ENCODE measurements at regions not wholly inside any gene's neighbourhood (a gene's known extent, or its start where the extent isn't known, plus 50 kb on each side); places are given as distances from the start of the nearest gene placed in this dataset.
"Not testable (repeated sequence)": the region's sequence is repeated elsewhere in the genome, so short reads cannot be mapped to it uniquely, and the experiment has no call there.

GRCh38 chr5:163189023-163189553 is 248.3 kb upstream of the CCNG1 start:
- no peak for DNase-seq

- no peak for DNase-seq
Observed at GRCh38 chr5:163190283-163190682, 247.1 kb upstream of the CCNG1 start.

GRCh38 chr5:163190784-163191183 is 246.6 kb upstream of the CCNG1 start:
- no peak for DNase-seq

GRCh38 chr5:163193886-163194285 is 243.5 kb upstream of the CCNG1 start:
- DNase-seq: no peak

- no peak for DNase-seq
Observed at GRCh38 chr5:163205645-163206044, 231.8 kb upstream of the CCNG1 start.

GRCh38 chr5:163221581-163221980 is 215.8 kb upstream of the CCNG1 start:
- DNase-seq: no peak

- DNase-seq: no peak
Observed at GRCh38 chr5:163222982-163223381, 214.4 kb upstream of the CCNG1 start.

GRCh38 chr5:163244445-163244987 is 192.9 kb upstream of the CCNG1 start:
- DNase-seq: no peak

GRCh38 chr5:163245584-163245983 is 191.8 kb upstream of the CCNG1 start:
- DNase-seq: no peak

- no peak for DNase-seq
Observed at GRCh38 chr5:163248333-163248732, 189.1 kb upstream of the CCNG1 start.

GRCh38 chr5:163248871-163249270 is 188.5 kb upstream of the CCNG1 start:
- no peak for DNase-seq

GRCh38 chr5:163252950-163253349 is 184.4 kb upstream of the CCNG1 start:
- no peak for DNase-seq

- no peak for DNase-seq
Observed at GRCh38 chr5:163259495-163259894, 177.9 kb upstream of the CCNG1 start.

GRCh38 chr5:163260471-163260870 is 176.9 kb upstream of the CCNG1 start:
- no peak for DNase-seq

GRCh38 chr5:163260961-163261360 is 176.4 kb upstream of the CCNG1 start:
- DNase-seq: no peak

GRCh38 chr5:163261647-163262269 is 175.6 kb upstream of the CCNG1 start:
- DNase-seq: no peak

- not testable (repeated sequence) for DNase-seq
Observed at GRCh38 chr5:163266249-163266648, 171.1 kb upstream of the CCNG1 start.

- no peak for DNase-seq
Observed at GRCh38 chr5:163269624-163270023, 167.8 kb upstream of the CCNG1 start.

GRCh38 chr5:163276466-163276865 is 160.9 kb upstream of the CCNG1 start:
- no peak for DNase-seq

- not testable (repeated sequence) for DNase-seq
Observed at GRCh38 chr5:163280897-163281296, 156.5 kb upstream of the CCNG1 start.

- DNase-seq: no peak
Observed at GRCh38 chr5:163281512-163281911, 155.9 kb upstream of the CCNG1 start.

GRCh38 chr5:163293836-163294235 is 143.6 kb upstream of the CCNG1 start:
- no peak for DNase-seq

GRCh38 chr5:163303718-163304117 is 133.7 kb upstream of the CCNG1 start:
- DNase-seq: no peak

- no peak for DNase-seq
Observed at GRCh38 chr5:163305655-163306054, 131.7 kb upstream of the CCNG1 start.

GRCh38 chr5:163306421-163306820 is 131.0 kb upstream of the CCNG1 start:
- no peak for DNase-seq

All from activated naive CD4-positive, alpha-beta T cell treated with Interleukin-2 at 50 U/mL for 16 hours (primary cell).